Lower leg skin (tissue), 4 donors: ENCODE measurements at regions not wholly inside any gene's neighbourhood (a gene's known extent, or its start where the extent isn't known, plus 50 kb on each side); places are given as distances from the start of the nearest gene placed in this dataset.

Experiments used
- DNase-seq, 2 donors: peaks; one replicate each; pipeline ENCODE4 v3.0.0-alpha.2; 2019; ENCODE audit warnings: low spot score in 2 of 2
- H3K4me3 ChIP-seq: fragments of 200-600 bp; sonication (generic); 2 replicates; pipeline ENCODE4 v1.5.1; 2017; ENCODE audit warnings: mild to moderate bottlenecking, low read depth; ENCODE audit not compliant: poor library complexity, severe bottlenecking
- POLR2A ChIP-seq, 2 donors: fragments of 450-650 bp; IDR thresholded peaks; one replicate each; pipeline ENCODE4 v1.6.1; 2016 to 2017; ENCODE audit warnings: antibody characterized with exemption in 2 of 2, mild to moderate bottlenecking in 1 of 2, moderate library complexity in 1 of 2
- WGBS, 2 donors: methylation state at CpG; one replicate each; pipeline ENCODE4 v1.1.5; 2018; 5-methylcytosine and 5-hydroxymethylcytosine counted together
- intact Hi-C: fragments of 100-400 bp; cut with DNase I; formaldehyde crosslinking; loops from one replicate; pipeline ENCODE4 v1.15.0; 2023; ENCODE audit warnings: low total_unique reads
- TF ChIP-seq, protein P1 (sequence below), 3 donors: fragments of 450-650 bp; IDR thresholded peaks; one replicate each; pipeline ENCODE4 v1.5.1; 2016; ENCODE audit warnings: antibody characterized with exemption in 3 of 3, mild to moderate bottlenecking in 3 of 3, moderate library complexity in 2 of 3

DNA sequence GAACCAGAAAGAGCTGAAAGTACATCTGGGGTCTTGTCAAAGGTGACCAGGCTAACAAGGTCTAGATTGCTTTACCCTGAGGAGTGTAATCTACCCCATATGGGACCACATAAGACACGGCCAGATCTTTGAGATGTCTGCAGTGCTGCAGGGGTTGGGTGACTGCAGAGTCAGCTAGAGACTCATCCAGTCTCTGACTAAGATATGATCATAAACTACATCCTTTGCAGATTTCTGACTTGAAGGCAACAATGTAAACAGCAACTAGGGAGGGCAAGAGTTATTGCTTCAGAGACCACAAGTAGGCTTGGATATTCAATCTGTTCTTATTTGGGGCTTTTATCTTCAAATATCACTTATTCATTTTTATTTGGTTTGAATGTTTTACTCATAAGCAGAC is 1080.5 kb upstream of the FOXG1 start:
- no peak overlapping the region for H3K4me3 ChIP-seq
- TF ChIP-seq POLR2A (IDR thresholded peaks at IDR 0.05): no peak
- TF ChIP-seq, protein P1, sequence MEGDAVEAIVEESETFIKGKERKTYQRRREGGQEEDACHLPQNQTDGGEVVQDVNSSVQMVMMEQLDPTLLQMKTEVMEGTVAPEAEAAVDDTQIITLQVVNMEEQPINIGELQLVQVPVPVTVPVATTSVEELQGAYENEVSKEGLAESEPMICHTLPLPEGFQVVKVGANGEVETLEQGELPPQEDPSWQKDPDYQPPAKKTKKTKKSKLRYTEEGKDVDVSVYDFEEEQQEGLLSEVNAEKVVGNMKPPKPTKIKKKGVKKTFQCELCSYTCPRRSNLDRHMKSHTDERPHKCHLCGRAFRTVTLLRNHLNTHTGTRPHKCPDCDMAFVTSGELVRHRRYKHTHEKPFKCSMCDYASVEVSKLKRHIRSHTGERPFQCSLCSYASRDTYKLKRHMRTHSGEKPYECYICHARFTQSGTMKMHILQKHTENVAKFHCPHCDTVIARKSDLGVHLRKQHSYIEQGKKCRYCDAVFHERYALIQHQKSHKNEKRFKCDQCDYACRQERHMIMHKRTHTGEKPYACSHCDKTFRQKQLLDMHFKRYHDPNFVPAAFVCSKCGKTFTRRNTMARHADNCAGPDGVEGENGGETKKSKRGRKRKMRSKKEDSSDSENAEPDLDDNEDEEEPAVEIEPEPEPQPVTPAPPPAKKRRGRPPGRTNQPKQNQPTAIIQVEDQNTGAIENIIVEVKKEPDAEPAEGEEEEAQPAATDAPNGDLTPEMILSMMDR (IDR thresholded peaks at IDR 0.05): no peak
- WGBS, 2 donors: 42 to 64% methylated on average over 1 of the region's 1 CpG
- DNase-seq: no peak
- intact Hi-C loops: no loop called here

DNA sequence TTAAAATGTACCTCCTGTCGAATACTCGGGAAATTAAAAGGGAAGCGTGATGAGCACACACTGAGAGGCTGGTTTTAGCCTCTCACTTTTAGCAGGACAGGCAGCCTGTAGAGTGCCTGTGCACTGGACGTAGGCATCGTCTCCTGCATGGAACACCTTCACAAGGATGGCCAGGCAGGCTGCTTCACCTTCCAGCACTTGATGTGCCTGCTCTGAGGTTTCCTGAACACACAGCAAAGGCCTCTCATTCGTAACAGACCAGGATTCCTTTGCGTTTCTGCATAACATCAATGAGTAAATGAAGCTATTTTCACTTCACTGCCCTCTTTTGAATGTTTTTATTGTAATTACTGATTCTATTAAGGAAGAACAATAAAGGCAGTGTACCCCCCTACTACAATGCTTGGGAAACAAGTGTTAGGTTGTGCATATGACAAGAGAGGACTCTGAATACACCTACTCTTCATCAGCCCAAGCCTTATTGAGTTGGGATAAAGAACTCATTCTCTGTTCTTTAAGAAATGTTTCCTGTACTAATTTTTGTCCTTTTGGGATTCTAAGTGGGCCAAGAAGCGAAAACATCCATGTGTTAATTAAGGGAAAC is 1077.6 kb upstream of the FOXG1 start:
- no peak for DNase-seq
- 83 to 87% methylated on average over 8 of the region's 8 CpGs for WGBS, 2 donors
- no peak overlapping the region for H3K4me3 ChIP-seq
- intact Hi-C loops: no loop called here
- TF ChIP-seq, protein P1 (IDR thresholded peaks at IDR 0.05): no peak
- no peak for TF ChIP-seq POLR2A (IDR thresholded peaks at IDR 0.05)

DNA sequence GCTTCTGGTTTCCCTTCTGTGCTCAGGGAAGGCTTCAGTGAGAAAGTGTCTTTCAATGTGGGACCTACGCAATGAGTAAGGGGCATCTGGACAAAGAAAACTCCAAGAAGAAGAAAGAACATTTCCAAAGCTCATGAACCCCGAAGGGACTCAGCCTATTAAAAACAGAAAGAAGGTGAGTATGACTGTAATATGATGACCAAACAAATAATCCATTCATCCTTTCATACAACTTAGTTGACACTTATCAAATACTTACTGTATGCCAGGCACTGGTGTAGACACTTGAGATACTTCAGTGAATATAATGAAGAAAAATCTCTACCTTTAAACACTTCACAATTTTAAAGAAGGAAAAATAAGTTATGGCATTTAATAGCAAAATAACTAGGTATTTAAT is 1054.2 kb upstream of the FOXG1 start:
- TF ChIP-seq, protein P1 (IDR thresholded peaks at IDR 0.05): no peak
- TF ChIP-seq POLR2A (IDR thresholded peaks at IDR 0.05): no peak
- no peak overlapping the region for H3K4me3 ChIP-seq
- intact Hi-C loops: no loop called here
- no peak for DNase-seq
- 82 to 92% methylated on average over 2 of the region's 2 CpGs for WGBS, 2 donors

DNA sequence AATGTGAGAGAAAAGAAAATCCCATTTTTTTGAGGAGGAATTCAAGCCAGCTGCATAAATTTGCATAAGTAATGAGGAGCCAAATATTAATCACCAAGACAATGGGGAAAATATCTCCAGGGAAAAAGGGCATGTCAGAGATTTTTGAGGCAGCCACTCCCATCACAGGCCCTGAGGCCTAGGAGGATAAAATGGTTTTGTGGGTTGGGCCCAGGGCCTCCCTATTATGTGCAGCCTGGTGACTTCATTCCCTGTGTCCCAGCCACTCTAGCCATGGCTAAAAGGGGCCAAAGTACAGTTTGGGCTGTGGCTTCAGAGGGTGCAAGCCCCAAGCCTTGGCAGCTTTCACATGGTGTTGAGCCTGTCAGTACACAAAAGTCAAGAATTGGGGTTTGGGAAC is 1051.0 kb upstream of the FOXG1 start:
- no peak for TF ChIP-seq POLR2A (IDR thresholded peaks at IDR 0.05)
- TF ChIP-seq, protein P1 (IDR thresholded peaks at IDR 0.05): no peak
- intact Hi-C loops: no loop called here
- H3K4me3 ChIP-seq: no peak overlapping the region
- DNase-seq: no peak

DNA sequence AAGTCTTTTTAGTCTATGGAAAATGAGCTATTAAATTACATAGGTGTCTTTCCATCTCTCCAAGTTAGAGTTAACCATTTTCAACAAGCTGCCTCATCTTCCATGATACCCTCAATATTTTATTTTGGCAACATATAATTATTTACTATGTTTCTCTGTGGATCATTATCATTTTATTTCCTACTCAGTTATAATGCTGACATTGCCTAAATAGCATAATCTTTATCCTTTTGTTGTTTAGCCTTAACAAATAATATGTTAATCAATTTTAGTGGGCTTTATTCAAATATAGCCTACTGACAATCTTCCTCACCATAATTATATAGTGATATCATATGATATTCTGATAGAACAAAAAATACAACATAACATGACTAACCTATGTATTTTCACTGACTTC is 1044.8 kb upstream of the FOXG1 start:
- H3K4me3 ChIP-seq: no peak overlapping the region
- TF ChIP-seq POLR2A (IDR thresholded peaks at IDR 0.05): no peak
- TF ChIP-seq, protein P1 (IDR thresholded peaks at IDR 0.05): no peak
- intact Hi-C loops: no loop called here
- no peak for DNase-seq

DNA sequence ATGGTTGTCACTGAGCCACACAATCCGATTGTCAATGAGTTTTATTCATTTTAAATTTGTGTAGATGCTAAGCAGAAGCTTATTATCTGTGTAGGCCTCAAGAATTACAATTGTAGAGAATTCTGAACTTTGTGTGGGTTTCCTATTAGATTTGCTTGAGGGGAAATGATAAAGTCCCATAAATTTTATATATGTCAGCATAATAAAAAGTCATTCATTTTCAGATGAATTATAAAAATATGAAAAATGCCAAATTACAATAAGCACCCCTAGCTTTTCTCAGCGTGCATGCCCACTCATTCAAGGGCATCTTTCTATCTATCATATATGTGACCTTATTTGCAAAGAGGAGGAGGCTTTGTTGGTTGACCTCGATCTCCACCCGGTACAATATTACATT is 1041.1 kb upstream of the FOXG1 start:
- TF ChIP-seq, protein P1 (IDR thresholded peaks at IDR 0.05): no peak
- TF ChIP-seq POLR2A (IDR thresholded peaks at IDR 0.05): no peak
- no peak for DNase-seq
- WGBS, 2 donors: 75 to 79% methylated on average over 4 of the region's 4 CpGs
- no peak overlapping the region for H3K4me3 ChIP-seq
- intact Hi-C loops: no loop called here
